HG02642 (cell line): ENCODE measurements at regions not wholly inside any gene's neighbourhood (a gene's known extent, or its start where the extent isn't known, plus 50 kb on each side); places are given as distances from the start of the nearest gene placed in this dataset.

Source experiments
- ATAC-seq: cut with Tn5 transposase; IDR thresholded peaks from one replicate; pipeline ENCODE4 v1.9.1; 2021; ENCODE audit warnings: mild to moderate bottlenecking; ENCODE audit not compliant: unreplicated experiment, poor library complexity

DNA sequence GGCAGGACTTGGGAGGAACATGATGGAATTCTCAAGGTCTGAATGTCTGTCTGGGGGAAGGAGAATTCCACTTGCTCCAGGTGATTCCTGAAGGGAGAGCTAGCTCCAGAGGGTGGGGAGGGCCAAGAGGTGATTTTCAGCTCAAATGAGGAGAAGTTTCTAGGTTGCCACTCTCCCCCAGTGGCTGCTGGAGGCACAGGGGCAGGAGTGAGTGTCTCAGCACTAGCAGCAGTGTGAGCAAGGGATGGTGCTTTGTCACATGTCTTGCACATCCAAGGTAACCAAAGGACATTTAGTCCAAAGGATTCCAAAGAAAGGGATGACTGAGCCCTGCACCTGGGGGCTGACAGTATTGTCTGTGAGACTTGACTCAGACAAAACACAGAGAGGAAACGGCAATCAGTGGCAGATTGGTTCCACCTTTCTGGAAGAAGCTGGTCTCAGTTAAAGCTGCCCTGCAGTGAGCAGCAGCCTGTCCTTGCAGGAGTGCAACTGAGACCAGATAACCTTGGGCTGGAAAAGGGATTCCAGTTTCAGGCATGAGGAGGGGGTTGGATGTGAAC is 51.2 kb upstream of the PCBD1 start:
- ATAC-seq: no peak

DNA sequence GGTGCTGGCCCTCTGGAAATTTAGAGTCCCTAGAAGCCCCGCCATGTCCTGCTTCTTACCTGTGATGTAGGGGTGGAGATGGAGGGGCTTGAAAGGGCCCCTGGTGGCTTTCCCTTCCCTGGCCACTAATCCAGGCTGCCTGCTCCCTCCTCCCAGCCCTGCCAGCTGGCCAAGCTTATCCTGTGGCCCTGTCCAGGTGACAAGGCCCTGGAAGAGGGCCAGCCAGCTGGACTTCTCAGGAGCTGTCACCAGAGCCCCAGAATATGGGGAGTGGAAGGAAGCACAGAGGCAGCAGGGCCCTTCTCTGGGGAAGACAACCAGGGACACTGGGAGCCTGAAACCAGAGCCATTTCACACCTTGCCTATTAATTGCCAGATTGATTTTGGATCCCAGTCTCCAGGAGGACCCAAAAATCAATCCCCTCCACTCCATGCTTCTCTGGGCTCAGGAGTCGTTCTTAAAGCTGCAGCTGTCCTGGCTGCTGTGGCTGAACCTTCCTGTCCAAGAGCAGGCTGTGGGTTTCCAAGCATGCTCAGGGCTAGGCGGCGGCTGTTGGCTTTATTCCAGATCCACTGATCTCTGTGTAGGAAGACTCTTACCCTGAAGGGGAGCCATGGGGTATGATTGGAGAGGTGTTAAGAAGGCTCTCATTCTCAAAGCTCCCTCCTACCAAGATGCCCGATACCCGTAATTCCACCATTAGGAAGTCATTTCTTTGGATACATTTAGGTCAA is 52.6 kb upstream of the PCBD1 start:
- no peak for ATAC-seq

DNA sequence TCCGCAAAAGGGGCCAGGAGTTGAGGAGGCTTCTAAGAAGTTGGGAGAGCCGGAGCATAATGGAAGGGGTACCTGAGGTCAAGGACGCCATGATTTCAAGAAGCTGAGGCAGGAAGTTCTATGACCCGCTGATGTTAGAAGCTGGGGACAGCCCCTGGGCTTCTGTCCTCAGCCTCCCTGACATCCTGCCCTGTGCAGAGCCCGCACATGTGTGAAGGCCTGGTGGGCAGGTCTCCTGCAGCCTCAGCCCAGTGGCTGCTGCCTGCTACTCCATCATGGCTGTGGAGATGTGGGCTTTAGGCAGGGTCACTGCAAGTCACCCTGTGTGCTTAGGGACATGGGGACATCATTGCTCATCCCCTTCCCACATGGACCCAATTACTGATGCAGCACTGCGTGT is 53.8 kb upstream of the PCBD1 start:
- no peak for ATAC-seq

DNA sequence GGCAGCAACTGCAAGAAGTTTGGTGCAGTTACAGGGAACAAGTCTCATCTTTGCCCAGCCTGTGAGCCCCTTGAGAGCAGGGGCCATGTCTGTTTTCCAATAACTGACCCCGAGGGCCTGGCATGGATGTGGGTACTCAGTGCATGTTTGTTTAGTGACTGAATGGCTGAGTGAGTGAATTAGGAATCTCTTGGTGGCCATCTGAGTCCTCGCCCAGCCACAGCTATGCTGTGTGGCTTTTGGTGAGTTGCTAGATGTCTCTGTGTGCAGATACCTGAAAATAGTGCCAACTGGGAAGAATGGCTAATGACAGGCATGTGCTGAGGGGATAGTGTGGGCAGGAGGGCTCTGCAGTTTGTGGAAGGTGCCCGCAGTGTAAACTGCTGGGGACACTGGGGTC is 54.4 kb upstream of the PCBD1 start:
- no peak for ATAC-seq

DNA sequence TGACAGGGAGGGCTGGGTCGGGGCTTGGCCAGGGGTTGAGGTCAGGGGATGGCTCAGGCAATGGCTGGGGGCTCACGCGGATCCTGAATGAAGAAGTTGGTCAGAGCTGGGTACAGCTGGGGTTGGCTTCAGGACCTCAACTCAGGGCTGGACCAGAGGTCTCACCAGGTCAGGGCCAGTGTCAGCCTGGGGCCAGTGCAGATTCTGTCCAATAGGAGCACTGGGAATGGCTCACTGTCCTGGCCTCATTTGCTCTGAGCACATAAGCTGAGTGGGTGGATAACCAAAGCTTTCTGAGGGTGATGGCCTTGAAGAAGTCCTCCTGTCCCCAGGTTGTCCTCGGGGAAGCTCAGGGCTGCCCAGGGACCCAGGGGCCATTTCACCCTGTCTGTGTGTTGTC is 54.9 kb upstream of the PCBD1 start:
- ATAC-seq: no peak

DNA sequence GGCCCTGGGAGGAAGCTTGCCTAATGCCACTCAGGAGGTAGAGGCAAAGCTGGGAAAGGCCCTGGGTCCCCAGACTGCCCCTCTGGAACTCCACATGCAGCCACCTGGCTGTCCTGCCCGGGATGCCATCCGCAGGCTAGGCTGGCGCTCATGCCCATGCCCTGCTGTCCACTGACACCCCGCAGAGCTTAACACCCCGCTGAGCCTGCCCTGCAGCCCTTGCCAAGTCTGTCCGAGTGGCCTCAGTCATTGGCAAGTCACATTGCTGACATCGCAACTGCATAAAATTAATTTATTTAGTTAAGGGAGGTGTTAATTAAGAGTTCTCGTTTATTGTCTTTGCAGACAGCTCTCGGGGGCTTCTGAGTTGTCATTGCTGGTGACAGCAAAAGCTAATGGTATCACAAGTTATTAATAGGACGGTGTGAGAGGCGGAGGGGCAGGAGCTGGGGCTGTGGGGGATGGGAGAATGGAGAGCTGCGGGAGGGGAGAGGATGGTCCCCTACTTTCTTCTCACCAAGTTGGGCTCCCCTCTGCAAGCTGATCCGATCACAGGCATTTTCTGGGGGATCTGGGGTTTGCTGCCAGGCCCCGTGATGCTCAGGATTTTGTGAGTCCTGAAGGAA is 55.6 kb upstream of the PCBD1 start:
- no peak for ATAC-seq

DNA sequence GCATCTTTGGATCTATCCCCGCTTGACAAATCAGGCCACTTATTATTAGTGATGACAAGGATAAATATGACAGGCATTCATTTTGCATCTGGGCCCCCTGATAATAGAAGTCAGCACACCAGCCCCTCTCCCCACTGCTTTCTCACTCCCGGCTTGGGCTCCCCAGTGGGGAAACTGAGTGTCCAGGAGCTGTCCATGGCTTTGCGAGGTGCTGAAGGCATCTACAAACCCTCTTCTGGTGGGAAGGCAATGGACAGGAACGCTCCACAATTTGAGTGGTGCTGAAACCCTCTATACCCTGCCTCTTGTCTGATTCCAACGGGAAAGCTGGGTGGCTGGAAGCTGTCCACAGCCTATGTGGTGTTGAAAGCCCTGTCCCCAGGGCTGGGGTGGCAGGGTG is 61.7 kb upstream of the PCBD1 start:
- no peak for ATAC-seq

DNA sequence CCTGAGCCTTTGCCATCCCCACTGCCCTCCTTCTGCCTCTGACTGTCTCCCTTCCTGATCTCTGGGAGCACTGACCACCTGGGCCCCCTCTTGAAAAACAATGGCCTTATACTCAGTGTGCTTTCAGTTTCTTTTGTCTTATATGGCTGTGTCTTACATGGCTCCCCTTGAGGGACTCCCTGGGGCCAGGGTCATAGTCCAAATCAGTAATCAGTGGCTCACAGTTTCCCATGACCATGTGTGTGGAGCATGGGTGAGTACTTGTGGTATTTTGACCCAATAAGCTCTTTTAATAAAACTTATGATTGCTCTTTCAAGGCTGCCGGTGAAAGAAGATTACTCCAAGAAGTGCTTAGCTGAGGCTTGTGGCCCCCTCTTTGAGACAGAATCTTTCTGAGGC is 62.4 kb upstream of the PCBD1 start:
- no peak for ATAC-seq

DNA sequence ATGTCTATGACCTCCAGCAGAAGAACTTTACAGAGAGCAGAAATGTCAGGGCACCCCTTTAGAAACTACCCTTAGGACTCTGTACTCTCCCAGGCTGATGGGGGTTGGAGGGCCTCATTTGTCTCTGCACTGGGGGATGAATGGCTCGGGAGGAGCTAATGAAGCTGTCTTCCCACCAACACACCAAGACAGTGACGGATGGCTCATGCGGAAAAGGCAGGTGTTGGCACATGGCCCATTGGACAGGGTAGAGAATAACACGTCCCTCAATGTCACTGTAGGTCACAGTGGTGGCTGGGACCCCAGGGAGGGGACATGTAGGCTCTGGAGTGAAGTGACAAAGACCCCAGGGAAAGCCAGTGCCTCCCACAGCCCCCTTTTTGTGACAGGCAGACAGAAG is 64.0 kb upstream of the PCBD1 start:
- no peak for ATAC-seq

DNA sequence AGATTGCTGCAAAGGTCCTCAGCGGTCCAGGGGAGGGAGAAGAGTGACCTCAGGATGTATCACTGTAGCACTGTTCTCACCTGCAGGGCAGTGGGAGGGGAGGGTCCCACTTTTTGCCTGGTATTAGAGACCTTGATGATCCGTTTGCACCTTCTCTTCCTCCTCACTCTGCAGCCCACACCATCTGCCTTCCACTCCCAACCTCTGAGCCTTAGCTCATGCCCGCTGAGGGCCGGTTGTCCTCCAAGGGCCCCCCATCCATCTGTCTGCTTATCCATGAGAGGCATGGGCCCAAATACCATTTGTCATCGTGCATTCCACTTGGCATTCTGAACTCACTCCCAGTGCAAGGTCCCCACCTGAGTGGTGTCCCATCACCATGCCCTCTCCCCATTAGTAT is 64.6 kb upstream of the PCBD1 start:
- ATAC-seq: no peak

DNA sequence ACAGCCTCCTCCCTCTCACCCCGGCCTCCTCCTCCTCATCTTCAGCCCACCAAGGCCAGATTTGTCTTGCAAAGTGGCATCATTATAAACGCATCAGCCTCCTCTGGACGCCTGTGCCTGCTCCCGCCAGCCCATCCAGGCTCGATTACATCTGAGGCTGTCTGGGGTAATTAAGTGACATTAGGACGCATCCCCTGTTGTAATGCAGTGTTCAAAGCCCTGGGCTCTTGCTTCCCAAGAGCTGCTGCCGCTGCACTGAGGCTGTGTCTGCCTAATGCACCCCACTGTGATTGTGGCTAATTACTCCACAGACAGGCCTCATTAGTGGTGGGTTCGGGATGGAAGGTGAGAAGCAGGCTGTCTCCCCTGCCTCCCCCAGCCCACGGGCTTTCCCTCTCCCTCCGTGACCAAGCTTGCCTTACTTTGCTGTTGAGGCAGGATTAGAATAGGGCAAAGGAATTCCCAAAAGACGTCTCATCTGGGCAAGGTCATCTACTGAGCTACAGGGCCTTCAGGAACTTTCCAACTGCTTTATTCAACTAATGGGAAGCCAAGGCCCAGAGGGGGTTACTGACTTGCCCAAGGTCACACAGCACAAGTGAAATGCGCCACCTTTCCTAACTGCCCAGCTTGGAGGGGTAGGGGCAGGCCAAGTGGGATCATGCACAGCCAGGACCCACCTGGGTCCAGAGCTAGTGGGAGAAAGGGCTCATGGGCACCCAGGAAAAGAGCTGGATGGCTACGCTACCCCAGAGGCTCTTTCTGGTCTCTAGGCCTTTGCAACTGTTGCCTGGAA is 66.2 kb upstream of the PCBD1 start:
- ATAC-seq: no peak

DNA sequence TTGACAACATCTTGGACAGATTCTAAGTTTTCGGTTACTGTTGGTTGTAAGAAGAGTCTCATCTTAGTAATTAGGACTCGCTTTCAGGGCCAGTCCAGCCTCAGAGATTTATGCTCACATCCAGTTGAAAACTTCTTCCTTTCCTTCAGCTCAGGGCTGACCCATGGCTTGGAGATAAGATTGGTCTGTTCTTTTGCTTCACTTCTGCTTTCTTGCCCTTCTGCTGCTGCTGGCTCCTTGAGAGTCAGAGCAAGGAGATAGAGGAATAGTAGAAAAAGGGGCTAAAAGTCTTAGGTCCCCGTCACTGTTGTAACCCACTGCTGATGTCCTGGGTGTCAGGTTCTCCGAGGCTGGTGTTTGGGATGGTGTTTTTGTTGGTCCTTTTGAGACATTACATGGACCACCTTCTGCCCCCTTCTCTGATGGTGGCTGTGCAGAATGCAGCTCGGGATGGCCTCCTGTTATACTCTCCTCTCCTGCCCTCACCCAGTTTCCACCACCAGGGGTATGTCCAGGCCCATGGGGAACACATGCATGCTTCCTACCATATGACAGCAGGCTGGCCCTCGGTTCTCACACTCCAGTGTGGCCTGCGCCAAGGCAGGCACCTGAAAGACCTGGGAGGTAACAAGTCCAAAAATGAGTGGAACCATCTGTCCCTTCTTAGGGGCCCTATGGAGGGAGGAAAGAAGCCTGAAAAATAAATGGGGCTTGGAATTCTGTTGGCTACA is 67.8 kb upstream of the PCBD1 start:
- no peak for ATAC-seq

DNA sequence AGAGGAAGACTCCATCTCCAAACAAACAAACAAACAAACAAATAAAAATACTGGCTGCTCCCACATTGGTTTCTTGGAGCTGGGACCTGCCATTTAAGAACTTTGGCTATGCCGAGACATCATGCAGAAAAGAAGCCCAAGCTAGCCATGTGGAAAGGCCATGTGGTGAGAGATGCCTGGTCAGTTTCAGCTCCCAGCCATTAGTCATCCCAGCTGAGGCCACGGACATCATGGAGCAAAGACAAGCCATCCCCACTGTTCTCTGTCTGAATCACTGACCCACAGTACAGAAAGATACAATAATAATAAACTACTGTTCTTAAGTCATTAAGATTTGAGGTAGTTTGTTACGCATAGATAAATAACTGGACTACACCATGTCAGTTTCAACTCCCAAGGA is 70.0 kb upstream of the PCBD1 start:
- ATAC-seq: no peak

DNA sequence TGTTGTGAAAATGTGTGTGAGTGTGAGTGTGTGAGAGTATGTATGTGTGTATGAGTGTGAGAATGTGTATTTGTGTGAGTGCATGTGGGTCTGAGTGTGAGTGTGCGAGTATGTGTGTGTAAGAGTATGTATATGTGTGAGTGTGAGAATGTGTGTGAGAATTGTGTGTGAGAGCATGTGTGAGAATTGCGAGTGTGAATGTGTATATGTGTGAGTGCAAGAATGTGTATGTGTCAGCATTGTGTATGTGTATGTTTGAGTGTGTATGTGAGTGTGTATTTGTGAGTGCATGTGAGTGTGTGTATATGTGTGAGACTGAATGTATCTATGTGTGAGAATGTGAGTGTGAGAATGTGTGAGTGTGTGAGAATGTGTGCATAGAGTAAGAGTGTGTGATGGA is 72.0 kb upstream of the PCBD1 start:
- no peak for ATAC-seq

DNA sequence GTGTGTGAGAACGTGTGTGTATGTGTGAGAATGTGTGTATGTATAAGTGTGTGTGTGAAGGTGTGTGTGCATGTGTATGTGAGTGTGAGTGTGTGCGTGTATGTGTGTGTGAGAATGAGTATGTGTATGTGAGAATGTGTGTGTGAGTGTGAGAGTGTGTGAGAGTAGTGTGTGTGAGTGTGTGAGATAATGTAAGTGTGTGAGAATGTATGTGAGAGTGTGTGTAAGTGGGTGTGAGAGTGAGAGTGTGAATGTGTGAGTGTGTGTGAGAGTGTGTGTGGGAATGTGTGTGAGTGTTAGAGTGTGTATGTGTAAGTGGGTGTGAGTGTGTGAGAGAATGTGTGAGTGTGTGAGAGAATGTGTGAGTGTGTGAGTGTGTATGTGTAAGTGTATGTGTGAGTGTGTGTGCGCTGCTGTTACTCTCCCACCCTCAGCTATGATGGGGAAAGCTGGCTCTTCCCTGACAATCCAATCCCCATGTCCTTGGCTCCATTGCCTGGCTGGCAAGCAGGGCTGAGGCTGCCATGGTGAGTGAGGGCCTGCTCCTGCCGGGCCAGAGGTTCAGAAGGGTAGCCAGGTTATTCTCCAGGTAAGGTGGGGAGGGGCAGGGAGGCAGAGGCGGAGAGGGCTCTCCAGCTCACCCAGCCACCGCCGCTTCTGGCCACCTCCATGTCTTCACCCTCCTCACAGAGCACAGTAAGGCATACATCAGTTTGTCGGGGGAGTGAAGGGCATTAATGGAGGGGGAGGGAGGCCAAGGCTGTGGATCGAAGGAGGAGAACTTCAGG is 72.6 kb upstream of the PCBD1 start:
- ATAC-seq: no peak

DNA sequence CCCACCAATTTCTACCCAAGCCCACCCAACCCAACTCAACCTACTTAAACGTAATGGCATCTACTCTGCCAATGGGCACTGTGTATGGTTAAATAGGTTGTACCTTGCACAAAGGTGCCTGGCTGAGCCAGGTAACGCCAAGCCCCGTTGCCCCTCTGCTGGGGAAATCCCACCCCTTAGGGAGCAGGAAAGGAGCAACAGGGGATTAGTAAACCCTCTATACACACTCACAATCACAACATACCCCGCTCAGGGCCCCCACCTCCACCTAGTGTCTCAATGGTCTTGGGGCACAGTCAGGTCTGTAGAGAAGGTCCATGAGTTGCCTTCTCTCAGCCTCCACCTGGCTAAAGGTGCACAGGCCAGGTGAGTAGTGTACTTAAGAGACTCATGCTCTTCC is 74.3 kb upstream of the PCBD1 start:
- ATAC-seq: no peak

DNA sequence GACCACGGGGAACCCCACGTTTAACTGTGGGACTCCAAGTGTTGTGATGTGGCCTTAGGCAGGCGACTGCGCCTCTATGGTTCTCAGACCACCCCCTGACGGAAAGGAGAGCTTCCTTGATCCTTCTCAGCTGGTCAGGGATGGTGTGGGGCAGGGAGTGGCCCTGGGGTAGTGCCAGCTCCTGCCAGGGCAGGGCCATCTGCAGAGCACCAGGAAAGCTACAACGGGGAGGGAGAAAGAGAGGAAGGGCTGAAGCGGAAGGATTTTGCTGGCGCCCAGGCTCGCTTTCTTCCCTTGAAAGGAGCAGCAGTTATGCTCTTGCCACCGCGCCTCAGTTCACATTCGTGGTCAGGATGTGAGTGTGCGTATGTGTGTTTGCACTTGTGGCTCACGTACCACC is 74.9 kb upstream of the PCBD1 start:
- ATAC-seq: no peak

DNA sequence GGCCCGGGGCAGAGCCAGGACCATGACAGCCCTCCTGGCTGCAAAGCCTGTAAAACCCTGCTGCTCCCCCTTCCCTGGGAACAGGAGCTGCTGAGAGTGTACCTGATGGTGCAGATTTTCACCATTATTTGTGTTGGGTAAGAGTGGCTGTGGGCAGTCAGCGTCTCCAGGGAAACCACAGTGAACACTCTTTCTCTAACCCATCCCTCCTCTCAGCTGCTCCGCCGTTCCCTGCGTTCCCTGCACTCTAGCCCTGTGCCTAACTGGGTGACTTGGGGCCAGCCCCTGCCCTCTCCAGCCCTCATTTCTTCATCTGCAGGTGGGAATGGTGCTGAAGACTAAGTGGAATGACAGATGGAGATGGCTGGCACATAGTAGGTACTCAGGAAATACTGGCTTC is 75.9 kb upstream of the PCBD1 start:
- ATAC-seq: no peak

DNA sequence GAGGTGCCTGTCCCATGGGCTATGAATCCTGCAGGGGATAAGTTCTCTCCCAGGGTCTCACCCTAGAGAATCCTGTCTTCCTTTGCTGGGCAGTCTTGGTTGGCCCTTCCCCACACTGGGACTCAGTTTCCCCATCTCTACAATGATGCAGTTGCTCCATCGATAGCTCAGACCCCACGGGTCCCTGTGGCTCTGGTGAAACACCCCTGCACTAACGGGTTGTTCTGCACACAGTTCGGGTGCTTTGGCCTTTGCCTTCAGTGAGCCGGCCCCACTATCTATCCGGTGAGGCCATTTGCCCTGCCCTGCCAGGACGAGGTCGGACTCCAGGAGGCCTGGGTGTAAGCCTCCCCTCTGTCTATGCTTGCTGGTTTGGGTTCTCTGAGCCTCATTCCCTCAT is 76.5 kb upstream of the PCBD1 start:
- ATAC-seq: no peak

DNA sequence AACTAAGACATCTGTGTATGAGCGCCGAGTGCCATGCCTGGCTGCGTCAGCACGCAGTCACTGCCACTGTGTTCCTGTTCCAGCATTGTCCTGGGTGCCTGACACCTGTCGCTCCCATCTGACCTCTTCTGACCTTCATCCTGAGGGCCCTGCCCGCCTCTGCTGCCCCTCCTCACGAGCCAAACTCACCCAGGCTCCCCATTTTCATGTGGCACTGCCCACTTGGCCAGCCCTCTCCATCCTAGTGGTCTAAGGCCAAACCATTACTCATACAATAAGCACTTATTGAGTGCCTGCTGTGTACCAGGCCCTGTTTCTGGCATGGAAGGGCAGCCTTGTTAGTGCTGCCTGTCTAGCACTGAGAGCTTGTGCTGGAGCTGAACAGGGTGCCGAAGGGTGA is 77.2 kb upstream of the PCBD1 start:
- ATAC-seq: no peak
